C4-2B (cell line): ENCODE measurements at regions not wholly inside any gene's neighbourhood (a gene's known extent, or its start where the extent isn't known, plus 50 kb on each side); places are given as distances from the start of the nearest gene placed in this dataset.

Experiments
- H3K27ac ChIP-seq: fragments of 450-650 bp; 2 replicates; pipeline ENCODE4 v1.5.1; 2017
- ZFX ChIP-seq: fragments of 450-650 bp; IDR thresholded peaks from 2 replicates; pipeline ENCODE4 v1.6.1; 2017
- TF ChIP-seq, protein P1 (sequence below): fragments of 450-650 bp; conservative IDR thresholded peaks from 2 replicates; pipeline ENCODE4 v1.5.1; 2017; ENCODE audit warnings: mild to moderate bottlenecking

DNA sequence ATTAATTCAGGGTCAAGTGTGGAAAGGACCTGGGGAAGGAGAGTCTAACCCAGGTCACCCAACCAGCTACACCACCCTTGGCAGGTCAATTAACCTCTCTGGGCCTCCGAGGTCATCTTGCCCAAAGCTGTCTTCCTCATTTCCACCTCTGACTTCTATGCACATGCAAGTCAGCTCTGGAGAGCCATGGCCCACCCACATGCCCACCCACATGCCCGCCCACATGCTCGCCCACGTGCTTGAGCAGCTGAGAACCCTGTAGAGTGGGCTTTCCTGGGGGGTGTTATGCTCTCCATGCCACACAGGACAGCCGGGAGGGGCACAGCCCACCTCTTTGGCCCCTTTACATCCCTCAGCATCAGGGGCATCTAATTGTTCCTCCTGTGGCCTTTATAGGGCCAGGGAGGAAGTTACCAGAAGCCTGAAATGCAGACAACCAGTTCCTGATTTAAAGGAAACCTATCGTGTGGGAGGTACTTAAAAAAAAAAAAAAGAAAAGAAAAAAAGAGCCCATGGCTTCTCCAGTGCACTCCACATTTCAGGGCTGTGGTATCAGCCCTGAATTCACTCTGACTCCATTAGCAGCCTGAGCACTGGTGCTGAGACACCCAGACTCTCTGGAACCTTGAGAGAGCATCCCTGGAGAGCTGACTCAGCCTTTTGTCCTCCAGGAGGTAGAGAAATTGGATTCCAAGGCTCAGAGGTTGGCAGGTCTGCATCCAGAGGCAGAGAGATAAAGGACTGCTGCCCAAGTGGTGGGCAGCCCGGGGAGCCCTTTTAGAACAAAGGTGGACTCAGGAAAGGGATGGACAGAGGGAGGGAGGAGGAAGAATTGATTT, 176.2 kb upstream of the ZMIZ1 start:
- no peak overlapping the region for H3K27ac ChIP-seq
- no peak for TF ChIP-seq ZFX
- TF ChIP-seq, protein P1, sequence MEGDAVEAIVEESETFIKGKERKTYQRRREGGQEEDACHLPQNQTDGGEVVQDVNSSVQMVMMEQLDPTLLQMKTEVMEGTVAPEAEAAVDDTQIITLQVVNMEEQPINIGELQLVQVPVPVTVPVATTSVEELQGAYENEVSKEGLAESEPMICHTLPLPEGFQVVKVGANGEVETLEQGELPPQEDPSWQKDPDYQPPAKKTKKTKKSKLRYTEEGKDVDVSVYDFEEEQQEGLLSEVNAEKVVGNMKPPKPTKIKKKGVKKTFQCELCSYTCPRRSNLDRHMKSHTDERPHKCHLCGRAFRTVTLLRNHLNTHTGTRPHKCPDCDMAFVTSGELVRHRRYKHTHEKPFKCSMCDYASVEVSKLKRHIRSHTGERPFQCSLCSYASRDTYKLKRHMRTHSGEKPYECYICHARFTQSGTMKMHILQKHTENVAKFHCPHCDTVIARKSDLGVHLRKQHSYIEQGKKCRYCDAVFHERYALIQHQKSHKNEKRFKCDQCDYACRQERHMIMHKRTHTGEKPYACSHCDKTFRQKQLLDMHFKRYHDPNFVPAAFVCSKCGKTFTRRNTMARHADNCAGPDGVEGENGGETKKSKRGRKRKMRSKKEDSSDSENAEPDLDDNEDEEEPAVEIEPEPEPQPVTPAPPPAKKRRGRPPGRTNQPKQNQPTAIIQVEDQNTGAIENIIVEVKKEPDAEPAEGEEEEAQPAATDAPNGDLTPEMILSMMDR: no peak

GRCh38 chr10:78893217-78893616, 175.5 kb upstream of the ZMIZ1 start:
- no peak overlapping the region for H3K27ac ChIP-seq
- no peak for TF ChIP-seq ZFX
- TF ChIP-seq, protein P1: no peak

DNA sequence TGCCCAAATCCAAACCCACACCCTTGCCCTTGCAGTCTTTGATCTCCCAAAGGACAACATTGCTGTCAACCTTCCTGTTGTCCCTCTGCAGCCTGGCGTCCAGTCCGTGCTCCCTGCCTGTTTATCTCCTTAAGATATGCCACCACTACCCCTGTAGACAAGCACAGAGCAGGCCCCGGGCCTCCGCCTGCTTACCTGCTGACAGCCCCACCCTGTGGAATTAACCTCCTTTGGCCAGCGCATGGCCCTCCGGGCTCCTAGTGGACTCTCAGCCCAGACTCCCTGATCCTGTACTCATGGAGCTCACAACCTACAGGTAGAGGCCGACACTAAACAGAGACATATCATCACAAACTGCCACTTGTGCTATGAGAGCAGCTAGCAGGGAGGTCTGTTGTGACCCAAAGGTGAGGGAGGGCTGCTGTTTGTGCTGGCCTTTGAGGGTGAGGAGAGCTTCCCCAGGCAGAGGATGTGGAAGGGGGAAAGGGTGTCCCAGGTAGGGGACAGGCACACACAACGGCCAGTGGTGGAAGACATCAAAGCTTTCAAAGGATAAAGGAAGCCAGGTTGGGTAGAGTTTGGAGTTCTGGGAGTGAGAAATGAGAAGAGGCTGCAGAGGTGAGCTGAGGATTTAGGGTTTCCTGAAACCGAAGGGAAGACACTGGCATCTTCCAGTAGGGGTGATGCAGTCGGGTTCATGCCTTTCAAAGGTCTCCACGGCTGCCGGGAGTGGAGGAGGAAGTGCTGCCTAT, 174.5 kb upstream of the ZMIZ1 start:
- H3K27ac ChIP-seq: no peak overlapping the region
- no peak for TF ChIP-seq ZFX
- TF ChIP-seq, protein P1: no peak

DNA sequence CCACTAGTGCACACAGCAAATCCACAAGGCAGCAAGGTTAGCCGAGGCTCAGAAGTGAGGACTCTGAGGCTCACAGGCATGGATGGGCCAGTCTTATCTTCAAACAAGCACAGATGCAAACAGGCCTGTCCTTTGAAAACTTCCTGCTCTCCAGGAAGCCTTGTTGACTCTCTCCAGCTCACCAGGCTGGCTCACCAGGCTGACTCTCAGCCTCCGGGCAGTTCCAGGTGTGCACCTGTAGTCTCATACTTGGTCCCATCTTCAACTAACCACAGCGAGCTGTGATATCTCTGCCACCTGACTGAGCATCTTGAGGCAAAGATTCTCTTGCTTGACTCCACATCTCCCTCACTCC, 173.9 kb upstream of the ZMIZ1 start:
- TF ChIP-seq, protein P1: no peak
- no peak for TF ChIP-seq ZFX
- no peak overlapping the region for H3K27ac ChIP-seq

DNA sequence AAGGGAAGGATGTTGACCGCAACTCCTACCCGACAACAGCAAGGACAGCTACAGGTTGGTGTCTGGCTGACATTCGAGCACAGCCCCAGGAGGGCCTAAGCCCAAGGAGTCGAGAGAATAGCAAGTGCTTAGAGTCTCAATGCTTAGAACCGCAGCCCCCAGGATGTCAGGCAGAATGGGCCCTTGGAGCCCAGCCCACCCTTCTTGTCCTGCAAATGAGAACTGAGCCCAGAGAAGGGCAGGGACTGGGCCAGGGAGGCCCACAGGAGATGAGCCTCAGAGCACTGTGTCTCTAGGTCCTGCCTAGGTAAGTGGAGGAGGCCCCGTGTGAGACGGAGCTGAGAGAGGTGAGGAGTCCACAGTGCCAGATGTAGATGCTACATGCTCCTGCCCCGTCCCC, 173.3 kb upstream of the ZMIZ1 start:
- no peak overlapping the region for H3K27ac ChIP-seq
- TF ChIP-seq, protein P1: no peak
- no peak for TF ChIP-seq ZFX

DNA sequence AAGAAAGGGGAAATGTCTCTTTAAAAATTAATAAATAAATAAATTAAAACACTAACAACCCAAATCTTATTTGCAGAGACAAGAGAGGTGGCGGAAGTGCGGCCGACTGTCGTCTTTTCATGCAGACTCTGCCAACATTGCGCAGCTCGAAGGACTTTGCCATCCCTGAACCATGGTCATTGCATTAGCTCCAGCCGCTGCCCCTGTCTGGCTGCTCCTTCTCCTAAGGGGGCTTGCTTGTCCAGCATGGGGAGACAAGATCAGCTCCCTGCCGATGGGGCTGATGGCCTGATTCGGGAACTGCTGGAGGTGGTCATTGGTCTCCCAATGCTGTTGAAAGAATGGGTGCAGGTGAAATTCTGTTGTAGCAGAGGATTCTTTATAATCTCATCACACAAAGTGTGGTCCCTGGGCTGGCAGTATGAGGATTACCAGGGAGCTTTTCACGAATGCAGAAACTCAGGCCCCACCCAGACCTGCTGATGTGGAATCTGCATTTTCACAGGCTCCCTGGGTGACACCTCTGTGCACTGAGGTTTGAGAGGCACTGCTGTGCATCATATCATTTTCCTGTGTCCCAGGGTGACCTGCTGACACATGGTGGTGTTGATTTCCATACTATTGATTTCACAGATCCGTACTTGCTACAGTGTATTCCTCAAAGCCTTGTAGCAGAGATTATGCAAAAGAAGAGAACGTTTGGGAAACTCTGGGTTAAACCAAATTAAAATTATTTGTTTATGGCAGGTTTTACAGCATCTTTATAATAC, 172.4 kb upstream of the ZMIZ1 start:
- no peak for TF ChIP-seq ZFX
- TF ChIP-seq, protein P1: no peak
- H3K27ac ChIP-seq: no peak overlapping the region
